ENCODE measurements at regions not wholly inside any gene's neighbourhood (a gene's known extent, or its start where the extent isn't known, plus 50 kb on each side); places are given as distances from the start of the nearest gene placed in this dataset.

DNA sequence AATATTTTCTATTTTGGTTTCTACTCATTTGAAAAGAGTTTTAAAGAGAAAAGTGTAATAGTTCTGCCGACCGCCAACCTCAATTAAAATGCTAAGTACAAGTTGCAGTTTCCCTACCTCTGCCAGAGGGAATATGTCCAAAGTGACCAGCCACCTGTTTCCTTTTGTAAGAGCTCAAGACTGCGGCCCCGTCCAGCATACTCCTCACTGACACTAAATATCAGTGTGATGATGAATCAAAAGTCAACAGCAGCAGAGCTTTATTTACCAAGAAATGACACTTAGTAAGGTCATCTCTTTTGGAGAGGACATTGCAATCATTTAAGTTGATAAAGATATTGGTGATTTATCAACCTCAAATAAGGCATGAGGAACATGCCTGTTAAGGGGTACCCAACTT lies 57.4 kb upstream of the NRIP1 start:
- H3K9ac ChIP-seq (ENCODE audit: insufficient read depth in 1 of 2, low read depth in 2 of 2, low read length in 2 of 2) = no peak overlapping the region
- CTCF ChIA-PET (ENCODE audit: low intra/inter-chr PET ratio) = no interaction called here
- in situ Hi-C loops (cut with MboI) (no loop called here), intact Hi-C loops (cut with micrococcal nuclease) (no loop called here)
- H3K27me3 ChIP-seq (ENCODE audit: control insufficient read depth in 2 of 2, insufficient read depth in 2 of 2, low read length in 2 of 2) = no peaks in the 10 kb centered on the region; a peak in 1 of 5 replicates
- H3K36me3 ChIP-seq (ENCODE audit: control insufficient read depth, insufficient read depth, low read length) = no peaks in the 10 kb centered on the region
- no peak for FAIRE-seq
- ATAC-seq = no peak
- no peak overlapping the region for H3K4me2 ChIP-seq (ENCODE audit: insufficient read depth, low read length)
- no peak overlapping the region for H2AFZ ChIP-seq (ENCODE audit: low read depth, low read length)
- no peaks in the 10 kb centered on the region for H3K4me1 ChIP-seq (replicated peaks in 1 of 2; ENCODE audit: control insufficient read depth in 2 of 2, insufficient read depth in 2 of 2, low read length in 2 of 2)
- H4K20me1 ChIP-seq (replicated peaks; ENCODE audit: control insufficient read depth, insufficient read depth, low read length) = no peaks in the 10 kb centered on the region
- no peaks in the 10 kb centered on the region for H3K79me2 ChIP-seq (ENCODE audit: control insufficient read depth, insufficient read depth, low read length)
- H3K9me1 ChIP-seq (ENCODE audit: control insufficient read depth, insufficient read depth, low read length) = no peaks in the 10 kb centered on the region
- WGBS (ENCODE audit: insufficient coverage, low coverage, missing lambda C conversion rate) = 0% methylated on average over 2 of the region's 4 CpGs
- H3K4me3 ChIP-seq = no peak overlapping the region
- no peaks in the 10 kb centered on the region for H3K9me3 ChIP-seq (replicated peaks; ENCODE audit: control insufficient read depth, insufficient read depth, low read depth, low read length)
- DNase-seq (ENCODE audit: extremely low read depth in 1 of 4, low spot score in 3 of 4) = no peak
- H3K27ac ChIP-seq (ENCODE audit: extremely low read depth, low read depth, low read length) = no peak overlapping the region
- POLR2A ChIA-PET = no interaction called here
- BruUV-seq (replicated peaks) = no TSS peak
- TF ChIP-seq CCAR2 (IDR thresholded peaks at IDR 0.05; ENCODE audit: low read depth, low read length) (no peak), MXD1 (CRISPR knock-in tag; IDR thresholded peaks at IDR 0.05; ENCODE audit: borderline replicate concordance, poor library complexity, severe bottlenecking) (no peak), SMAD1 (IDR thresholded peaks at IDR 0.05; ENCODE audit: low read depth, low read length, partially characterized antibody) (no peak), BACH1 (tag; IDR thresholded peaks at IDR 0.05) (no peak)
- TF ChIP-seq, protein P1, sequence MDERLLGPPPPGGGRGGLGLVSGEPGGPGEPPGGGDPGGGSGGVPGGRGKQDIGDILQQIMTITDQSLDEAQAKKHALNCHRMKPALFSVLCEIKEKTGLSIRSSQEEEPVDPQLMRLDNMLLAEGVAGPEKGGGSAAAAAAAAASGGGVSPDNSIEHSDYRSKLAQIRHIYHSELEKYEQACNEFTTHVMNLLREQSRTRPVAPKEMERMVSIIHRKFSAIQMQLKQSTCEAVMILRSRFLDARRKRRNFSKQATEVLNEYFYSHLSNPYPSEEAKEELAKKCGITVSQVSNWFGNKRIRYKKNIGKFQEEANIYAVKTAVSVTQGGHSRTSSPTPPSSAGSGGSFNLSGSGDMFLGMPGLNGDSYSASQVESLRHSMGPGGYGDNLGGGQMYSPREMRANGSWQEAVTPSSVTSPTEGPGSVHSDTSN (CRISPR knock-in tag; IDR thresholded peaks at IDR 0.05; ENCODE audit: low read depth) = no peak
- TF ChIP-seq, protein P1 (tag; conservative IDR thresholded peaks at IDR 0.05; ENCODE audit: low read depth) = no peak
- TF ChIP-seq, protein P2, sequence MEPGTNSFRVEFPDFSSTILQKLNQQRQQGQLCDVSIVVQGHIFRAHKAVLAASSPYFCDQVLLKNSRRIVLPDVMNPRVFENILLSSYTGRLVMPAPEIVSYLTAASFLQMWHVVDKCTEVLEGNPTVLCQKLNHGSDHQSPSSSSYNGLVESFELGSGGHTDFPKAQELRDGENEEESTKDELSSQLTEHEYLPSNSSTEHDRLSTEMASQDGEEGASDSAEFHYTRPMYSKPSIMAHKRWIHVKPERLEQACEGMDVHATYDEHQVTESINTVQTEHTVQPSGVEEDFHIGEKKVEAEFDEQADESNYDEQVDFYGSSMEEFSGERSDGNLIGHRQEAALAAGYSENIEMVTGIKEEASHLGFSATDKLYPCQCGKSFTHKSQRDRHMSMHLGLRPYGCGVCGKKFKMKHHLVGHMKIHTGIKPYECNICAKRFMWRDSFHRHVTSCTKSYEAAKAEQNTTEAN (CRISPR knock-in tag; IDR thresholded peaks at IDR 0.05) = no peak
- TF ChIP-seq, protein P3, sequence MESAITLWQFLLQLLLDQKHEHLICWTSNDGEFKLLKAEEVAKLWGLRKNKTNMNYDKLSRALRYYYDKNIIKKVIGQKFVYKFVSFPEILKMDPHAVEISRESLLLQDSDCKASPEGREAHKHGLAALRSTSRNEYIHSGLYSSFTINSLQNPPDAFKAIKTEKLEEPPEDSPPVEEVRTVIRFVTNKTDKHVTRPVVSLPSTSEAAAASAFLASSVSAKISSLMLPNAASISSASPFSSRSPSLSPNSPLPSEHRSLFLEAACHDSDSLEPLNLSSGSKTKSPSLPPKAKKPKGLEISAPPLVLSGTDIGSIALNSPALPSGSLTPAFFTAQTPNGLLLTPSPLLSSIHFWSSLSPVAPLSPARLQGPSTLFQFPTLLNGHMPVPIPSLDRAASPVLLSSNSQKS (CRISPR knock-in tag; IDR thresholded peaks at IDR 0.05) = no peak
- TF ChIP-seq, protein P4, sequence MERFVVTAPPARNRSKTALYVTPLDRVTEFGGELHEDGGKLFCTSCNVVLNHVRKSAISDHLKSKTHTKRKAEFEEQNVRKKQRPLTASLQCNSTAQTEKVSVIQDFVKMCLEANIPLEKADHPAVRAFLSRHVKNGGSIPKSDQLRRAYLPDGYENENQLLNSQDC (CRISPR knock-in tag; IDR thresholded peaks at IDR 0.05) = no peak
